OCI-LY7 (cell line): ENCODE measurements at regions not wholly inside any gene's neighbourhood (a gene's known extent, or its start where the extent isn't known, plus 50 kb on each side); places are given as distances from the start of the nearest gene placed in this dataset.

Source experiments
- BruUV-seq: library from RNA; stranded (reverse); fragments of 400-500 nt; replicated peaks from 2 replicates; lab custom pipeline; 2021; lab: Mats Ljungman, UMichigan
- CTCF ChIA-PET: fragments of 300-600 bp; sonication (Branson Sonifier 250); formaldehyde crosslinking; loops from one replicate; lab custom pipeline; 2022; ENCODE audit warnings: antibody characterized with exemption; ENCODE audit not compliant: unreplicated experiment; lab: Charles Lee
- POLR2A ChIA-PET: fragments of 300-600 bp; sonication (Branson Sonifier 250); formaldehyde crosslinking; loops from one replicate; lab custom pipeline; 2022; ENCODE audit warnings: antibody characterized with exemption; lab: Charles Lee
- DNase-seq: peaks from one replicate; pipeline ENCODE4 v3.0.0-alpha.2; 2015; ENCODE audit warnings: low spot score
- H2AFZ ChIP-seq: fragments of 200-600 bp; sonication (generic), shearing (Covaris generic); 2 replicates; pipeline ENCODE4 v1.6.1; 2014; ENCODE audit warnings: mild to moderate bottlenecking, antibody characterized with exemption, low read length, moderate library complexity
- H3K27ac ChIP-seq: fragments of 200-600 bp; sonication (generic); 2 replicates; pipeline ENCODE4 v1.5.1; 2014; ENCODE audit warnings: mixed run types, low read depth, mild to moderate bottlenecking, moderate library complexity, low read length, inconsistent platforms; ENCODE audit not compliant: poor library complexity, severe bottlenecking
- H3K36me3 ChIP-seq: fragments of 200-600 bp; sonication (generic); 2 replicates; pipeline ENCODE4 v1.6.1; 2014; ENCODE audit warnings: mild to moderate bottlenecking, antibody characterized with exemption, low read length, moderate library complexity, mixed read lengths; ENCODE audit not compliant: insufficient read depth
- H3K4me1 ChIP-seq: fragments of 200-600 bp; sonication (generic); 2 replicates; pipeline ENCODE4 v1.5.1; 2014; ENCODE audit warnings: mild to moderate bottlenecking, low read length; ENCODE audit not compliant: insufficient read depth, poor library complexity, severe bottlenecking
- H3K4me2 ChIP-seq: fragments of 200-600 bp; sonication (generic); 2 replicates; pipeline ENCODE4 v1.6.1; 2014; ENCODE audit warnings: mild to moderate bottlenecking, low read length
- H3K4me3 ChIP-seq: fragments of 200-600 bp; sonication (generic); 2 replicates; pipeline ENCODE4 v1.5.1; 2014; ENCODE audit warnings: mild to moderate bottlenecking, low read depth, low read length; ENCODE audit not compliant: poor library complexity, severe bottlenecking
- H3K79me2 ChIP-seq: fragments of 200-600 bp; sonication (generic); 2 replicates; pipeline ENCODE4 v1.6.1; 2016; ENCODE audit warnings: low read depth, mild to moderate bottlenecking, low read length, moderate library complexity, mixed read lengths; ENCODE audit not compliant: insufficient read depth
- H3K9me2 ChIP-seq: fragments of 200-600 bp; sonication (generic); 2 replicates; pipeline ENCODE4 v1.6.1; 2016; ENCODE audit warnings: mild to moderate bottlenecking, low read length, mixed read lengths; ENCODE audit not compliant: insufficient read depth
- H3K9me3 ChIP-seq: fragments of 200-600 bp; sonication (generic); 2 replicates; pipeline ENCODE4 v1.6.1; 2014; ENCODE audit warnings: mild to moderate bottlenecking, mixed run types, low read length, mixed read lengths
- H4K20me1 ChIP-seq: fragments of 200-600 bp; sonication (generic); 2 replicates; pipeline ENCODE4 v1.6.1; 2014; ENCODE audit warnings: mild to moderate bottlenecking, antibody characterized with exemption, low read length, moderate library complexity, mixed read lengths; ENCODE audit not compliant: insufficient read depth
- CTCF ChIP-seq: fragments of 200-600 bp; sonication (generic); conservative IDR thresholded peaks from 2 replicates; pipeline ENCODE4 v1.5.1; 2014; ENCODE audit warnings: mild to moderate bottlenecking, antibody characterized with exemption, low read length, moderate library complexity, mixed read lengths
- EZH2phosphoT487 ChIP-seq: fragments of 200-600 bp; sonication (generic); IDR thresholded peaks from 2 replicates; pipeline ENCODE4 v1.6.1; 2018; ENCODE audit warnings: low read depth, borderline replicate concordance, mild to moderate bottlenecking, mixed run types, antibody characterized with exemption, low read length, moderate library complexity, mixed read lengths
- intact Hi-C: fragments of 100-400 bp; cut with micrococcal nuclease; formaldehyde crosslinking; loops from one replicate; pipeline ENCODE4 v1.10.0; 2022; ENCODE audit not compliant: unreplicated experiment

- ChIA-PET POLR2A (interaction anchor here (0.6 to 0.8 kb wide), 3 partner anchors 12 to 887 kb away, joined by 3 to 5 read pairs (median 3); no protein-coding TSS in a partner anchor), CTCF (no interaction called here)
- Histone ChIP-seq H3K36me3 (no peaks in the 10 kb centered on the region), H3K4me1 (no peaks in the 10 kb centered on the region), H4K20me1 (no peaks in the 10 kb centered on the region), H3K27ac (no peak overlapping the region), H3K4me2 (no peak overlapping the region), H3K9me2 (no peaks in the 10 kb centered on the region), H3K9me3 (no peaks in the 10 kb centered on the region), H2AFZ (no peak overlapping the region), H3K4me3 (no peak overlapping the region), H3K79me2 (no peaks in the 10 kb centered on the region)
- no peak for TF ChIP-seq CTCF
- no peak for TF ChIP-seq EZH2phosphoT487
- BruUV-seq, result no TSS peak
- no peak for DNase-seq
- intact Hi-C loops, result no loop called here
Measured at GRCh38 chr1:69221524-69221923, 346.2 kb upstream of the LRRC7 start.

DNA sequence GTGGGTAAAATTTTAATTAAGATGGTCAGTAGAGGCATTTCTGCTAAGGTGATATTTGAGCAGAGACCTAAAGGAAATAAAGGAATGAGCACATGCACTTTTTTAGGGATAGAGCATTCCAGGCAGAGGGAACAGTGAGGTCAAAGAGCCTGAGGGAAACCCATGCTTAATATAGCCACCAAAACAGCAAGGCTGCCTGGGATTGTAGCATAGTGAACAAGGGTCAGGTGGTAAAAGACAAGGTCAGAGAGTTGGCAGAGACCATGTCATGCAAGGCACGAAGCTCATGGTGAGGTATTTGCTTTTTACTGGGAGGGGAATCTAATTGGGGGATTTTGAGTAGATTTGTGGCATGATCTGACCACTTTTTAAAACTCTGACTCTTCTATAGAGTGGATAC is 344.6 kb upstream of the LRRC7 start:
- POLR2A ChIA-PET, result no interaction called here

GRCh38 chr1:69228501-69228900 is 339.2 kb upstream of the LRRC7 start:
- no peak overlapping the region for H3K4me2 ChIP-seq
- no peaks in the 10 kb centered on the region for H3K36me3 ChIP-seq
- ChIA-PET POLR2A (no interaction called here), CTCF (no interaction called here)
- intact Hi-C loops, result no loop called here
- no peak for DNase-seq
- TF ChIP-seq EZH2phosphoT487 (no peak), CTCF (no peak)
- H3K4me3 ChIP-seq, result no peak overlapping the region
- H3K9me2 ChIP-seq, result no peaks in the 10 kb centered on the region
- BruUV-seq, result no TSS peak
- no peaks in the 10 kb centered on the region for H3K4me1 ChIP-seq
- no peak overlapping the region for H2AFZ ChIP-seq
- H4K20me1 ChIP-seq, result no peaks in the 10 kb centered on the region
- no peak overlapping the region for H3K27ac ChIP-seq
- no peaks in the 10 kb centered on the region for H3K79me2 ChIP-seq
- H3K9me3 ChIP-seq, result no peaks in the 10 kb centered on the region

More for the DNA sequence above, 344.6 kb upstream of the LRRC7 start:
- Histone ChIP-seq H4K20me1 (no peaks in the 10 kb centered on the region), H3K27ac (no peak overlapping the region), H3K9me2 (no peaks in the 10 kb centered on the region), H3K79me2 (no peaks in the 10 kb centered on the region), H2AFZ (no peak overlapping the region), H3K4me1 (no peaks in the 10 kb centered on the region), H3K4me3 (no peak overlapping the region), H3K36me3 (no peaks in the 10 kb centered on the region), H3K4me2 (no peak overlapping the region), H3K9me3 (no peaks in the 10 kb centered on the region)
- CTCF ChIA-PET, result no interaction called here
- intact Hi-C loops, result no loop called here
- BruUV-seq, result no TSS peak
- TF ChIP-seq EZH2phosphoT487 (no peak), CTCF (no peak)
- no peak for DNase-seq
